ENCODE measurements at regions not wholly inside any gene's neighbourhood (a gene's known extent, or its start where the extent isn't known, plus 50 kb on each side); places are given as distances from the start of the nearest gene placed in this dataset.

DNA sequence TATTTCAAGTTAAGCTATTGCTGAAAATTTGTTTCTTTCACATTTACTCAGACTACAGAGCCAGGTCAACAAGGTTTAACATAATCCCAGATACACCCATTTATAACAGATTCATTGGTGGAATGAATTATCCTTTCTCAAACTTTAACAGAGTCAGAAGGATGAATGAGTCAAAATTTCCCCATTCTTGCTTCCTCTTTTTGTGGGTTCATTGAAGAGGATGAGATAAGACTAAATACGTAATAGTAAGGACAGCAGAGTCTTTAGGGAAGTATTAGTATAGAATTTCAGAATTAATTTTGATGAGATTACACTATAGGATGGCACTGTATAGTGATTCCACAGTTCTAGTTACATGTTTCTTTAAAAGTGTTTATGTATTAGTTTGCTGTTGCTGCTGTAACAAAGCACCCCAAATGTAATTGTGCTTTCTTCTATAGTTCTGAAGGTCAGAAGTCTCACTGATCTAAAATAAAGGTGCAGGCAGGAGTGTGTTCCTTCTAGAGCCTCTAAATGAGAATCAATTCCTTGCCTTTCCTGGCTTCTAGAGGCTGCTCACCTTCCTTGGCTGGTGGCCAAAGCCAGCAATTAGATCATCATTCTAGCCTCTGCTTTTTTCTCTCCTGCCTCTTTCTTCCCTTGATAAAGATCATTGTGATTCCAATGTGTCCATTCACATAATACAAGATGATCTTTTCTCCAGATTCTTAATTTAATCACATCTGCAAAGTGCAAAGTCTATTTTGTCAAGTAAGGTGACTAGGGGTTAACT is 309.3 kb upstream of the PIK3C3 start:
- TF ChIP-seq, protein P1, sequence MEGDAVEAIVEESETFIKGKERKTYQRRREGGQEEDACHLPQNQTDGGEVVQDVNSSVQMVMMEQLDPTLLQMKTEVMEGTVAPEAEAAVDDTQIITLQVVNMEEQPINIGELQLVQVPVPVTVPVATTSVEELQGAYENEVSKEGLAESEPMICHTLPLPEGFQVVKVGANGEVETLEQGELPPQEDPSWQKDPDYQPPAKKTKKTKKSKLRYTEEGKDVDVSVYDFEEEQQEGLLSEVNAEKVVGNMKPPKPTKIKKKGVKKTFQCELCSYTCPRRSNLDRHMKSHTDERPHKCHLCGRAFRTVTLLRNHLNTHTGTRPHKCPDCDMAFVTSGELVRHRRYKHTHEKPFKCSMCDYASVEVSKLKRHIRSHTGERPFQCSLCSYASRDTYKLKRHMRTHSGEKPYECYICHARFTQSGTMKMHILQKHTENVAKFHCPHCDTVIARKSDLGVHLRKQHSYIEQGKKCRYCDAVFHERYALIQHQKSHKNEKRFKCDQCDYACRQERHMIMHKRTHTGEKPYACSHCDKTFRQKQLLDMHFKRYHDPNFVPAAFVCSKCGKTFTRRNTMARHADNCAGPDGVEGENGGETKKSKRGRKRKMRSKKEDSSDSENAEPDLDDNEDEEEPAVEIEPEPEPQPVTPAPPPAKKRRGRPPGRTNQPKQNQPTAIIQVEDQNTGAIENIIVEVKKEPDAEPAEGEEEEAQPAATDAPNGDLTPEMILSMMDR (IDR thresholded peaks at IDR 0.05), result no peak
- TF ChIP-seq EZH2 (IDR thresholded peaks at IDR 0.05) (no peak), EZH2phosphoT487 (IDR thresholded peaks at IDR 0.05) (no peak)
